ENCODE measurements at regions not wholly inside any gene's neighbourhood (a gene's known extent, or its start where the extent isn't known, plus 50 kb on each side); places are given as distances from the start of the nearest gene placed in this dataset.

- DNase-seq (ENCODE audit: low read depth in 2 of 2): no peak
Measured at GRCh38 chr11:32161293-32161692, 70.4 kb downstream of the RCN1 start.

- no peak for DNase-seq (ENCODE audit: low read depth in 2 of 2)
Measured at GRCh38 chr11:32162351-32162750, 71.5 kb downstream of the RCN1 start.

GRCh38 chr11:32162906-32163305, 72.0 kb downstream of the RCN1 start:
- DNase-seq (ENCODE audit: low read depth in 2 of 2): no peak

GRCh38 chr11:32163557-32163956, 72.7 kb downstream of the RCN1 start:
- DNase-seq (ENCODE audit: low read depth in 2 of 2): no peak

GRCh38 chr11:32164836-32165235, 74.0 kb downstream of the RCN1 start:
- no peak for DNase-seq (ENCODE audit: low read depth in 2 of 2)

DNA sequence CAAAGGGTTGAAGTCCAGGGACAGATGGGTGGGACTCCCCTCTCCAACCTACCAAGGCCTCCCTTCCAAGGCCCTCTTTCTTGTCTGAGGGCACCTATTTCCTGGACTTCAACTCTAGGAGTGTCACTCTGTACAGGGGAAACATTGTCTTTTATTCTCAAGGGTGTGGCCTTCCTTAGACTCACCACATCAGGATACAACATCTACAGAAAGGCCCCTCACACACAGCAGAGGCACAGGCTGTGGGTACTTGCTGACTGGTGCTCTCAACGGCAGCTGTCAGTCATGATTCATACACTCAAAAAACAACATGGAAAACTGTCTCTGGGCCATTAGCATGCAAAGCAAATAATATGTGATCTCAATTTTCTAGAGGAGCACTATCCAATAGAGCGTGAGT, 78.0 kb downstream of the RCN1 start:
- DNase-seq (ENCODE audit: low read depth in 2 of 2): no peak

DNA sequence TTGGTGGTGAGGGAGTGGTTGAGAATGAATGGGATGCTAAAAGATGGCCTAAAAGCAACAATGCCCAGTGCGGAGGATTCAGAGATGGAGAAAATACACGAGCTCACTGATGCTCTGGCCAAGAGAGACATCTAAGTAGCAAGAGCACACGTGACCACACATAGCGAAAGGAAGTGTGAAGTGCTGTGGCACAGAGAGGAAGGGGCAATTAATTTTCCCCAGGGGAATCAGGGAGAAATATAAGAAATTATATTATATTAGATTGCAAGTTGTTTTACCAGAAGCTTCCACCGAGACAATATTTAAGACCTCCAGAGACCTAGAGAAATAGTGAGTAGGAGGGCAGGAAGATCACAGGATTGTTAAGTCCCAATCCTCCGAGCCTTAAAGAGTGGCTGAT, 80.6 kb downstream of the RCN1 start:
- DNase-seq (ENCODE audit: low read depth in 2 of 2): no peak

DNA sequence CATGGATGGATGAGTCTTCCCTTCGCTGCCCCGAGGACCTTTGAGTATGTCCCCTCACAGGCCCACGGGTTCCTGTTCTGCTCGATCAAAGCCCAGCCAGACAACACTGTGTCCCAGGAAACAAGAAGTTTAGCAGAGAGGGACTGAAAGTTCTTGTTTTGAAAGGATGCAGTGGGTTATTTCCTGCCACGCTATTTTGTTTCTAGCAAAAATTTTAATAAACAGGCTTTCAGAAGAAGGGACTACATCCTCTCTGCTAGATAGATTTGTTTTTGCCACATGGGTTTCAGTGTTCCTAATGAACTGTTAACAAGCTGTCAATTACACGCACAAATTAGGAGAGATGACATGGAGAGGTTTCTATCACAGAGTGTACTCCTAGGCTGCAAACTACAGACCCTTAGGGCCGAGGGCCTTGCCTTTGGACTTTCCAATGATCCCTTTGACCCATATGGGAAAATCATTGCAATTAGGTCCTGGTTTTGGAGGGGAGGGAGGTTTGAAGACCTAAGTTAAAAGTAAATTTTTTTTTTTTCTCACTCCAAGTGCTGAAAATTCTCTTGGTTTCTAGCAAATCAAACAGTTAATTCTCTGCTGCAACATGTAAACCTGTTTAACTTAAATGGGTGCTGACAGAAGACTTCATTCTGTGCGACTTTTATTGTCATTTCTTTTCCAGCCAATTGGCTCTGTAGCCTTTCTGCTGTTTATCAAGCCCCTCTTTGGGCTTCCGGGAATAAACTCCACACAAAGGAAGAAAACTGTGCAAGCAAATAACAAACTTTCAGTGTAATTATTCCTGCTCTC, 81.4 kb downstream of the RCN1 start:
- DNase-seq (ENCODE audit: low read depth in 2 of 2): no peak

- DNase-seq (ENCODE audit: low read depth in 2 of 2): no peak
Measured at GRCh38 chr11:32172848-32173834, 82.3 kb downstream of the RCN1 start.

- DNase-seq (ENCODE audit: low read depth in 2 of 2): no peak
Measured at GRCh38 chr11:32173977-32174376, 83.1 kb downstream of the RCN1 start.

GRCh38 chr11:32176223-32176934, 85.5 kb downstream of the RCN1 start:
- peak; percentile 53 to 56 for DNase-seq (ENCODE audit: low read depth in 2 of 2)

- no peak for DNase-seq (ENCODE audit: low read depth in 2 of 2)
Measured at GRCh38 chr11:32178692-32179091, 87.8 kb downstream of the RCN1 start.

- DNase-seq (ENCODE audit: low read depth in 2 of 2): no peak
Measured at GRCh38 chr11:32183512-32183911, 92.6 kb downstream of the RCN1 start.

DNA sequence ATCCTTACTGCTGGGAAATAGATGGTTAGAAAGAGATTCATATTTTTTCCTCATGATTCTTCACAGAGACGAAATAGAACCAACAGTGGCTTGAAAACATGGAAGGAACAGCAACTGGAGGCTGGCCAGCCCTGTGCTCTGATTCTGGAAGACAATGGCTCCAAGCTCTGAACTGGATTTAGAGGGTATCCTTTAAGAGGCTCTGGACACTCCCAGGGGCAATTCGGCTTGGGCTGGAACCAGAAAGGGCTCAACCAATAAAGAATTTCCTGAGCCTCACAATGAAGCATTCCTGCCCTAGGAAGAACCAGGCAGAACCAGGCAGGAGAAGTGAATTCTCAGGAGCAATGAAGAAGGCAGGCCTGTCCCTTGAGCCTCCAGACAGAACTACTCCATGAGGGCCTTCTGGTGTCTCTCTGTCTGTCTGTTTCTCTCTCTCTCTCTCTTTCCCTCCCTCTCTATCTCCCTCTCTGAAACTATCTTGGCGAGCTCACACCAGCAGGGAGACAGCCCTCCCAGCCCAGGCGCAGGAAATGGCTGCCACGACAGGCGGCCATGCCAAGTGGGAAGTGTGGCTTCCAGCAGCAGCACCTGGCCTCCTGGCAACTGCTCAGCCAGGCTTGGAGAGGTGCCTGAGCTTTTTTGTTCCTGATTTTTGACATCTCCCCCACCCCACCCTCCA, 93.3 kb downstream of the RCN1 start:
- DNase-seq (ENCODE audit: low read depth in 2 of 2): no peak

DNA sequence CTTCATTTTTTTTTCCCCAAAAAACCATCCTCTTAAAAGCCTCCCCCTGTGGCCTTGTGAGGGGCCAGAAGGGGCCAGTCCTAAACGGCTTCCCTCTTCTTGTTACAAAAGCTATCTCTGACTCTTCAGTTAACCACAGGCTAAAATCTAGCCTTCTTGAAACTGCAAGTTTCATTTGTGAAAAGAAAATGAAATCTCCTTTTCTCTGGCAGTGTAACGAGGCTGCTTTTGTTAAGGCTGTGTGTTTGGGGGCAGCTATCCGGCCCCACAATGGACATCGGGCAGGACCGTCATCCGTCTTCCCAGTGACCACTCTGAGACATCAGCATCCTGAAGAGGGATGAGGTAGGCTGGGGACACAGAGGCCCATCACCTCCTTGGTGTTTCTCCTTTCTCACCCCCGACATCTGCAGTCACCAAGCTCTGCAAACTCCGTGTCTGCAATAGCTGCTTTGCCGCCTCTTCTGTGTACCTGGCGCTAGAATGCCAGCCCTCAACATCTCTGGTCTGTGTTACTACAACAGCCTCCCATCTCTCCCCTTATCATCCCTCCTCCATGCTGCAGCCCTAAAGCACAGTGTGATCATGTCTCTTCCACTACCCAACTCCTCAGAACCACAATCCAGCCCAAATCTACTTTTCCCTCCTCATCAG, 94.0 kb downstream of the RCN1 start:
- no peak for DNase-seq (ENCODE audit: low read depth in 2 of 2)

GRCh38 chr11:32186118-32186517, 95.2 kb downstream of the RCN1 start:
- no peak for DNase-seq (ENCODE audit: low read depth in 2 of 2)

- DNase-seq (ENCODE audit: low read depth in 2 of 2): no peak
Measured at GRCh38 chr11:32187111-32187510, 96.2 kb downstream of the RCN1 start.

DNA sequence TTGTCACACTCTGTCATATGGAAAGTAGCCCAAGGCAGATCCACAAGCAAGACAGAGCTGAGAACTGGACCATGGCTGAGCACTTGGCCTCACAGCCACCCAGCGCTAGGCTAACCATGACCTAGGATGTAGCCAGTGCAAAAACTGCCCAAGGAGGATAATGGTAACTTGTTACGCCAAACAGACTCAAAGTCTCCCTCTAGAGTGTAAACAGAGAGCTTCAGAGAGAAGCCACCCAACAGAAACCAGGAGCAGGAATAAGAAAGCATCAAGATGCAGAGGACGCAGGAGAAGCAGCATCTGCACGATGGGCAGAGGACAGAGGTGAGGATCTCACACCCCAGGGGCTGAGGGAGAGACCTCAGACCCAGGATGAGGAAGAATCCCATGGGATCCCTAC, 97.9 kb downstream of the RCN1 start:
- DNase-seq (ENCODE audit: low read depth in 2 of 2): no peak

- DNase-seq (ENCODE audit: low read depth in 2 of 2): no peak
Measured at GRCh38 chr11:32196137-32196536, 105.3 kb downstream of the RCN1 start.

GRCh38 chr11:32198053-32198452, 107.2 kb downstream of the RCN1 start:
- no peak for DNase-seq (ENCODE audit: low read depth in 2 of 2)

All from stimulated activated CD8-positive, alpha-beta memory T cell treated with anti-CD3 and anti-CD28 coated beads, Interleukin-2, amount 100 ng/mL, for 1 hour (primary cell).